Ovary (tissue), 7 donors: ENCODE measurements at regions not wholly inside any gene's neighbourhood (a gene's known extent, or its start where the extent isn't known, plus 50 kb on each side); places are given as distances from the start of the nearest gene placed in this dataset. TPM values are rescaled to one million over a fixed set of nuclear protein-coding genes. Genes with fewer than 3 reads are reported as not detected.

Experiments
- DNase-seq, 5 donors: peaks; one replicate each; pipeline ENCODE4 v3.0.0-alpha.2; 2019 to 2020
- H3K27ac ChIP-seq, 2 donors: fragments of 200-600 bp; one replicate each; pipeline versions ENCODE4 v1.5.1 to v1.8.0; 2019 to 2022
- H3K27me3 ChIP-seq: fragments of 200-600 bp; one replicate; pipeline ENCODE4 v1.8.0; 2022
- H3K36me3 ChIP-seq: fragments of 200-600 bp; sonication (generic); one replicate; pipeline ENCODE4 v1.5.1; 2019
- H3K4me1 ChIP-seq: one replicate; pipeline ENCODE4 v1.8.1; 2013; ENCODE audit warnings: mild to moderate bottlenecking, moderate library complexity; ENCODE audit not compliant: insufficient read depth
- H3K4me3 ChIP-seq: fragments of 200-600 bp; sonication (generic); one replicate; pipeline ENCODE4 v1.5.1; 2017
- H3K9me3 ChIP-seq, 2 donors: fragments of 200-600 bp in 1 of 2; sonication (generic) in 1 of 2; one replicate each; pipeline versions ENCODE4 v1.5.1 to v1.8.1; 2013 to 2019; ENCODE audit warnings: mild to moderate bottlenecking in 1 of 2, moderate library complexity in 1 of 2
- EP300 ChIP-seq: sonication (generic); formaldehyde crosslinking; IDR thresholded peaks from one replicate; pipeline ENCODE4 v1.6.1; 2017; ENCODE audit warnings: antibody characterized with exemption
- POLR2A ChIP-seq: fragments of 450-650 bp; IDR thresholded peaks from one replicate; pipeline ENCODE4 v1.6.1; 2017; ENCODE audit warnings: antibody characterized with exemption, mild to moderate bottlenecking, moderate library complexity
- WGBS, 3 donors: extraction: QIAGEN DNeasy Blood & Tissue Kit in 1 of 3; methylation state at CpG; one replicate each; pipeline versions ENCODE4 v1.1.5 to v1.1.7; 2013 to 2017; 5-methylcytosine and 5-hydroxymethylcytosine counted together
- intact Hi-C, 4 donors: fragments of 100-400 bp; cut with DNase I; formaldehyde crosslinking; loops; one replicate each; pipeline versions ENCODE4 v1.11.0 to v1.15.1; 2022 to 2023
- microRNA-seq, 3 donors: library from miRNA; unstranded; fragments of <30 nt; microRNA quantifications; one replicate each; pipeline versions ENCODE4 to v1.2.0, GENCODE V29; 2019 to 2020
- small RNA-seq: library from RNA; depleted of rRNA; stranded (forward); fragments of <200 nt; gene quantifications from one replicate; pipeline ENCODE3, GENCODE V24; 2016
- TF ChIP-seq, protein P1 (sequence below), 3 donors: fragments of 450-650 bp in 2 of 3; fragments of 200-600 bp in 1 of 3; IDR thresholded peaks; one replicate each; pipeline versions ENCODE4 v1.5.1 to v1.8.0; 2016 to 2022; ENCODE audit warnings: antibody characterized with exemption in 3 of 3, mild to moderate bottlenecking in 1 of 3
- donor health status: DM: no; HTN: no; CAD: no; lungs with moderate emphysema.
- donor health status: DM: no; HTN: no; CAD: no.
- donor health status: Bipolar disorder and iron deficiency.
- donor health status: DM: no; HTN: no; CAD: no.
- donor health status: DM: yes; HTN: yes; CAD: no.

DNA sequence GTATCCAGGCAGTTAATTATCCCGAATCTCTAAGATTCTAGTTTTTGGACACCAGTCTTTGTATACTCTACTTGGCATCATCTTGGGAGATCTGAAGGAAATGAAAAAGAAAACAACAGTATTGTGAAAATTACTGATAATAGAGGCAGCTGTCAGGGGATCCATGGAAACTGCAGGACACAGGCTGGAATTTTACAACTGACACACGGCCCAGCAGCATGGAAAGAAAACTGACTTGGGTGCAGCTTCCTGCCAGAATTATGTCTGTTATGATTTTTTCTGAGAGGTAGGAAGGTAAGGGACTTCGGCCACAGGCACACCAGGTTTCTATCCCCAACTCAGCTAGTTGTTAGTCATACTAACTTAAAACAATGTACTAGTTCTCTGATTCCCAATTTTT, 57.7 kb upstream of the ERBB4 start:
- Histone ChIP-seq H3K27me3 (no peaks in the 10 kb centered on the region), H3K27ac (no peak overlapping the region), H3K4me1 (no peaks in the 10 kb centered on the region), H3K4me3 (no peak overlapping the region), H3K9me3 (no peaks in the 10 kb centered on the region), H3K36me3 (no peaks in the 10 kb centered on the region)
- TF ChIP-seq, protein P1, sequence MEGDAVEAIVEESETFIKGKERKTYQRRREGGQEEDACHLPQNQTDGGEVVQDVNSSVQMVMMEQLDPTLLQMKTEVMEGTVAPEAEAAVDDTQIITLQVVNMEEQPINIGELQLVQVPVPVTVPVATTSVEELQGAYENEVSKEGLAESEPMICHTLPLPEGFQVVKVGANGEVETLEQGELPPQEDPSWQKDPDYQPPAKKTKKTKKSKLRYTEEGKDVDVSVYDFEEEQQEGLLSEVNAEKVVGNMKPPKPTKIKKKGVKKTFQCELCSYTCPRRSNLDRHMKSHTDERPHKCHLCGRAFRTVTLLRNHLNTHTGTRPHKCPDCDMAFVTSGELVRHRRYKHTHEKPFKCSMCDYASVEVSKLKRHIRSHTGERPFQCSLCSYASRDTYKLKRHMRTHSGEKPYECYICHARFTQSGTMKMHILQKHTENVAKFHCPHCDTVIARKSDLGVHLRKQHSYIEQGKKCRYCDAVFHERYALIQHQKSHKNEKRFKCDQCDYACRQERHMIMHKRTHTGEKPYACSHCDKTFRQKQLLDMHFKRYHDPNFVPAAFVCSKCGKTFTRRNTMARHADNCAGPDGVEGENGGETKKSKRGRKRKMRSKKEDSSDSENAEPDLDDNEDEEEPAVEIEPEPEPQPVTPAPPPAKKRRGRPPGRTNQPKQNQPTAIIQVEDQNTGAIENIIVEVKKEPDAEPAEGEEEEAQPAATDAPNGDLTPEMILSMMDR (IDR thresholded peaks at IDR 0.05) = no peak
- TF ChIP-seq EP300 (no peak), POLR2A (no peak)
- no peak for DNase-seq
- WGBS, 3 donors = 13 to 38% (median 18%) methylated on average over 3 of the region's 3 CpGs
- intact Hi-C loops = no loop called here

DNA sequence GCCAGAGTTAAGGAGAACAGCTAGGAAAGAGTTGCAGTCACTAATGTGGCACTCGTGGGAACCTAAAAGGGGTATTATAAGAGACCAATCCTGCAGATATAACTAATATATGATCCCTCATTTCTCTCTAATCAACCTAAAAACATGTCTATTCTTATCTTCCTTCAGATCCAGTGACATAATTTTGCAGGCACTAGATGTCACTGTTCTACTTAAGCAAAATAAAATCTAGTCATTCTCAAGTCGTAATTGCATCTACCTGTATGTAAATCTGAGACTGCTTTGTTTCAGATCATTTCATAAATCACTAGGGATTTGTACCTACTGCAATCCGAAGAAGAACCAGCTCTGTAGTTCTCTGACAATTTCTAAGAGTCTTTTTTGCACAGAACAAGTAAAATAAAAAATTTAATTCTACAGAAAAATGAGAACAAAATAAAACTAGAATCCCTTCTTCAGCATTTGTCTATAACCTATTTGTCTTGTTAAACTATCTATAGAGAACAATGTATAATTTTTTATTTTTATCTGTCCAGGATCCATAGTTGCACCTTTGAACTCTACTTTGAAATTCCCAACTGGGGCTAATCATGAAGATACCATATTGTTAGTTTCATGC, 56.5 kb upstream of the ERBB4 start:
- intact Hi-C loops = no loop called here
- no peak for TF ChIP-seq EP300
- TF ChIP-seq POLR2A = no peak
- TF ChIP-seq, protein P1 (IDR thresholded peaks at IDR 0.05) = no peak
- Histone ChIP-seq H3K27me3 (no peaks in the 10 kb centered on the region), H3K36me3 (no peaks in the 10 kb centered on the region), H3K9me3 (no peaks in the 10 kb centered on the region), H3K27ac (no peak overlapping the region), H3K4me3 (no peak overlapping the region), H3K4me1 (no peaks in the 10 kb centered on the region)
- WGBS, 3 donors = 57 to 61% (median 59%) methylated on average over 3 of the region's 3 CpGs
- DNase-seq = no peak

DNA sequence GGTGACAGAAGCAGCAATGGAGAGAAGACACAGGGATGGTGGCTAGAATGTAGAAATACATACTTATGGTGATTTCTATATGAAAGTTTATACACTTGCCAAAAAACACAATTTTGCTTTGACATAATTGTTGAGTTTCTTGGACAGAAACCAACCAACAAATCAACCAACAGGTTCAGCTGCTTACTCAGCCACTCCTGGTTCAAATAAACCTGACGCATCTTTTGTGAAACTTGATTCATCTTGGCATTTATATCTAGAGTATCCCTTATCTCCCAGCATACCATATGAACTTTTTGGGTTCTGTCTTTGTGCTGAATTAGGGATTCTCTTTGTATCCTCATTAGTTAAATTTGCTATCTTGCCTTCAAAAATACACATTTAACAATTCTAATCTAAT, 54.1 kb upstream of the ERBB4 start:
- TF ChIP-seq EP300 (no peak), POLR2A (no peak)
- TF ChIP-seq, protein P1 (IDR thresholded peaks at IDR 0.05) = no peak
- no peak for DNase-seq
- no peak overlapping the region for H3K27ac ChIP-seq
- WGBS, 3 donors = 59 to 75% (median 71%) methylated on average over 1 of the region's 1 CpG
- no peaks in the 10 kb centered on the region for H3K9me3 ChIP-seq
- no peak overlapping the region for H3K4me3 ChIP-seq
- H3K27me3 ChIP-seq = no peaks in the 10 kb centered on the region
- intact Hi-C loops = no loop called here
- H3K4me1 ChIP-seq = no peaks in the 10 kb centered on the region
- no peaks in the 10 kb centered on the region for H3K36me3 ChIP-seq

Small RNAs in the stretch of these regions (microRNA-seq; reads per million reads assigned to microRNA genes)
- gene MIR4776-1 = 0 reads per million in 3 donors
- gene MIR4776-2 = 0 reads per million in 3 donors

Small RNAs in the stretch of these regions (small RNA-seq; reads per million reads assigned to genes)
- not detected for gene MIR4776-1
